ENCODE measurements at regions not wholly inside any gene's neighbourhood (a gene's known extent, or its start where the extent isn't known, plus 50 kb on each side); places are given as distances from the start of the nearest gene placed in this dataset.

GRCh38 chr6:132067286-132067685 lies 116.1 kb upstream of the CCN2 start (continued):
- TF ChIP-seq RELB (IDR thresholded peaks at IDR 0.05; ENCODE audit: low read depth): no peak
- no peak for TF ChIP-seq NR2F1 (conservative IDR thresholded peaks at IDR 0.05)
- no peak for TF ChIP-seq CTCF (IDR thresholded peaks at IDR 0.05 in 2 of 3, conservative IDR thresholded peaks at IDR 0.05 in 1 of 3; ENCODE audit: control insufficient read depth in 2 of 3, extremely low read depth in 1 of 3, insufficient read depth in 1 of 3, low read depth in 3 of 3, low read length in 3 of 3)

GRCh38 chr6:132065556-132065955 lies 114.4 kb upstream of the CCN2 start:
- ChIA-PET POLR2A (no interaction called here), CTCF (no interaction called here), RAD21 (ENCODE audit: unreplicated experiment) (no interaction called here), SMC1A (ENCODE audit: uncharacterized antibody, unreplicated experiment) (no interaction called here)
- in situ Hi-C loops (cut with MboI): no loop called here
- WGBS (ENCODE audit: insufficient coverage, insufficient replicate concordance, low lambda C conversion rate, missing lambda C conversion rate): 2% methylated on average over 2 of the region's 2 CpGs
- no peaks in the 10 kb centered on the region for H3K9me3 ChIP-seq (replicated peaks; ENCODE audit: control insufficient read depth, insufficient read depth, low read length)
- H3K27ac ChIP-seq (ENCODE audit: control insufficient read depth, insufficient read depth): no peak overlapping the region
- intact Hi-C loops (cut with micrococcal nuclease; ENCODE audit: unreplicated experiment): no loop called here
- TF ChIP-seq HSF1 (IDR thresholded peaks at IDR 0.05; ENCODE audit: low read depth, low read length): no peak
- no peak for TF ChIP-seq RAD21 (IDR thresholded peaks at IDR 0.05; ENCODE audit: insufficient read depth, low read depth, low read length)
- TF ChIP-seq ZBED1 (IDR thresholded peaks at IDR 0.05; ENCODE audit: borderline replicate concordance): no peak
- TF ChIP-seq HDAC2 (IDR thresholded peaks at IDR 0.05): no peak
- no peak for TF ChIP-seq RB1 (IDR thresholded peaks at IDR 0.05; ENCODE audit: borderline replicate concordance)
- TF ChIP-seq ZNF24 (IDR thresholded peaks at IDR 0.05): no peak
- TF ChIP-seq EZH2 (IDR thresholded peaks at IDR 0.05; ENCODE audit: borderline replicate concordance, control insufficient read depth, low read depth, low read length): no peak
- BruUV-seq (replicated peaks): no TSS peak
- no peak overlapping the region for H3K4me3 ChIP-seq
- H4K20me1 ChIP-seq (ENCODE audit: control insufficient read depth, insufficient read depth): no peaks in the 10 kb centered on the region
- ATAC-seq: no peak
- peaks cover 0 to 2% of the 10 kb centered on the region in 2 experiments; a peak in 1 of 4 replicates for H3K27me3 ChIP-seq (replicated peaks in 1 of 2; ENCODE audit: control insufficient read depth in 2 of 2, insufficient read depth in 2 of 2, low read length in 1 of 2)
- no peak for DNase-seq (ENCODE audit: low read depth, low spot score)
- FAIRE-seq: no peak
- H3K4me1 ChIP-seq (ENCODE audit: control insufficient read depth, insufficient read depth, low read length): no peaks in the 10 kb centered on the region
- H3K36me3 ChIP-seq (ENCODE audit: control insufficient read depth in 2 of 2, insufficient read depth in 2 of 2, low read length in 1 of 2): no peaks in the 10 kb centered on the region
- no peak overlapping the region for H3K4me2 ChIP-seq (ENCODE audit: control insufficient read depth, insufficient read depth)
- H3K9ac ChIP-seq (ENCODE audit: control insufficient read depth, insufficient read depth, low read length): no peak overlapping the region
- H2AFZ ChIP-seq (ENCODE audit: control insufficient read depth, low read depth, low read length): no peak overlapping the region
- H3K79me2 ChIP-seq (ENCODE audit: control insufficient read depth, insufficient read depth, low read length): no peaks in the 10 kb centered on the region

Data from GM12878 (cell line).